ENCODE measurements at regions not wholly inside any gene's neighbourhood (a gene's known extent, or its start where the extent isn't known, plus 50 kb on each side); places are given as distances from the start of the nearest gene placed in this dataset.

GRCh38 chr5:125578551-125578950 lies 832.1 kb upstream of the ZNF608 start:
- no peaks in the 10 kb centered on the region for H3K27me3 ChIP-seq (ENCODE audit: control insufficient read depth in 2 of 2, insufficient read depth in 2 of 2, low read length in 2 of 2)
- Mint-ChIP-seq H3K4me3 (no peak overlapping the region), H3K27me3 (no peaks in the 10 kb centered on the region), H3K9me3 (peaks cover 0 to 13% (median 2%) of the 10 kb centered on the region in 11 donors), H3K27ac (no peak overlapping the region), H3K36me3 (no peaks in the 10 kb centered on the region), H3K4me1 (no peaks in the 10 kb centered on the region)
- CTCF ChIA-PET, result no interaction called here
- H3K4me3 ChIP-seq (ENCODE audit: low read length), result no peak overlapping the region
- H3K4me1 ChIP-seq (ENCODE audit: control insufficient read depth in 2 of 2, insufficient read depth in 2 of 2, low read length in 2 of 2), result no peaks in the 10 kb centered on the region
- H3K9me3 ChIP-seq (ENCODE audit: control insufficient read depth in 2 of 3, low read length in 3 of 3), result no peaks in the 10 kb centered on the region
- intact Hi-C loops (cut with micrococcal nuclease), result no loop called here
- ATAC-seq, result no peak
- H3K36me3 ChIP-seq (ENCODE audit: control insufficient read depth in 2 of 3, insufficient read depth in 3 of 3, low read length in 3 of 3), result no peaks in the 10 kb centered on the region
- H3K27ac ChIP-seq (ENCODE audit: low read depth, low read length), result no peak overlapping the region
- POLR2A ChIA-PET, result no interaction called here
- DNase-seq, result no peak

GRCh38 chr5:125579182-125579581 lies 832.7 kb upstream of the ZNF608 start:
- Mint-ChIP-seq H3K4me1 (no peaks in the 10 kb centered on the region), H3K36me3 (no peaks in the 10 kb centered on the region), H3K27ac (no peak overlapping the region), H3K4me3 (no peak overlapping the region), H3K27me3 (no peaks in the 10 kb centered on the region), H3K9me3 (peaks cover 0 to 13% (median 2%) of the 10 kb centered on the region in 11 donors)
- ChIA-PET CTCF (no interaction called here), POLR2A (no interaction called here)
- Histone ChIP-seq H3K4me1 (ENCODE audit: control insufficient read depth in 2 of 2, insufficient read depth in 2 of 2, low read length in 2 of 2) (no peaks in the 10 kb centered on the region), H3K27me3 (ENCODE audit: control insufficient read depth in 2 of 2, insufficient read depth in 2 of 2, low read length in 2 of 2) (no peaks in the 10 kb centered on the region), H3K27ac (ENCODE audit: low read depth, low read length) (no peak overlapping the region), H3K9me3 (ENCODE audit: control insufficient read depth in 2 of 3, low read length in 3 of 3) (no peaks in the 10 kb centered on the region), H3K36me3 (ENCODE audit: control insufficient read depth in 2 of 3, insufficient read depth in 3 of 3, low read length in 3 of 3) (no peaks in the 10 kb centered on the region), H3K4me3 (ENCODE audit: low read length) (no peak overlapping the region)
- ATAC-seq, result no peak
- DNase-seq, result no peak
- intact Hi-C loops (cut with micrococcal nuclease), result no loop called here

- peaks cover 0 to 13% (median 2%) of the 10 kb centered on the region in 11 donors for H3K9me3 Mint-ChIP-seq
- Histone ChIP-seq H3K9me3 (ENCODE audit: control insufficient read depth in 2 of 3, low read length in 3 of 3) (no peaks in the 10 kb centered on the region), H3K27me3 (ENCODE audit: control insufficient read depth in 2 of 2, insufficient read depth in 2 of 2, low read length in 2 of 2) (no peaks in the 10 kb centered on the region), H3K27ac (ENCODE audit: low read depth, low read length) (no peak overlapping the region), H3K4me3 (ENCODE audit: low read length) (no peak overlapping the region), H3K4me1 (ENCODE audit: control insufficient read depth in 2 of 2, insufficient read depth in 2 of 2, low read length in 2 of 2) (no peaks in the 10 kb centered on the region), H3K36me3 (ENCODE audit: control insufficient read depth in 2 of 3, insufficient read depth in 3 of 3, low read length in 3 of 3) (no peaks in the 10 kb centered on the region)
- H3K4me3 Mint-ChIP-seq, result no peak overlapping the region
- H3K4me1 Mint-ChIP-seq, result no peaks in the 10 kb centered on the region
- ChIA-PET POLR2A (no interaction called here), CTCF (no interaction called here)
- no peaks in the 10 kb centered on the region for H3K36me3 Mint-ChIP-seq
- no peak for ATAC-seq
- no peaks in the 10 kb centered on the region for H3K27me3 Mint-ChIP-seq
- no peak overlapping the region for H3K27ac Mint-ChIP-seq
- no peak for DNase-seq
- intact Hi-C loops (cut with micrococcal nuclease), result no loop called here
These were observed 834.9 kb upstream of the ZNF608 start for GRCh38 chr5:125581311-125581710.

GRCh38 chr5:125582352-125582751 lies 835.9 kb upstream of the ZNF608 start:
- Histone ChIP-seq H3K9me3 (ENCODE audit: control insufficient read depth in 2 of 3, low read length in 3 of 3) (no peaks in the 10 kb centered on the region), H3K27ac (ENCODE audit: low read depth, low read length) (no peak overlapping the region), H3K4me3 (ENCODE audit: low read length) (no peak overlapping the region), H3K36me3 (ENCODE audit: control insufficient read depth in 2 of 3, insufficient read depth in 3 of 3, low read length in 3 of 3) (no peaks in the 10 kb centered on the region), H3K27me3 (ENCODE audit: control insufficient read depth in 2 of 2, insufficient read depth in 2 of 2, low read length in 2 of 2) (no peaks in the 10 kb centered on the region), H3K4me1 (ENCODE audit: control insufficient read depth in 2 of 2, insufficient read depth in 2 of 2, low read length in 2 of 2) (no peaks in the 10 kb centered on the region)
- CTCF ChIA-PET, result no interaction called here
- Mint-ChIP-seq H3K9me3 (peaks cover 0 to 10% (median 4%) of the 10 kb centered on the region in 11 donors), H3K4me3 (no peak overlapping the region), H3K4me1 (no peaks in the 10 kb centered on the region), H3K27ac (no peak overlapping the region), H3K36me3 (peaks cover 0 to 3% (median 0%) of the 10 kb centered on the region in 5 donors), H3K27me3 (no peaks in the 10 kb centered on the region)
- no peak for DNase-seq
- no peak for ATAC-seq
- POLR2A ChIA-PET, result no interaction called here
- intact Hi-C loops (cut with micrococcal nuclease), result no loop called here

GRCh38 chr5:125583321-125584139 lies 837.1 kb upstream of the ZNF608 start:
- ATAC-seq (no peak), DNase-seq (no peak)
- no peak overlapping the region for H3K27ac ChIP-seq (ENCODE audit: low read depth, low read length)
- H3K27me3 ChIP-seq (ENCODE audit: control insufficient read depth in 2 of 2, insufficient read depth in 2 of 2, low read length in 2 of 2), result no peaks in the 10 kb centered on the region
- no peak overlapping the region for H3K27ac Mint-ChIP-seq
- H3K9me3 Mint-ChIP-seq, result peaks cover 0 to 13% (median 4%) of the 10 kb centered on the region in 11 donors
- no peaks in the 10 kb centered on the region for H3K27me3 Mint-ChIP-seq
- H3K4me1 Mint-ChIP-seq, result no peaks in the 10 kb centered on the region
- H3K9me3 ChIP-seq (ENCODE audit: control insufficient read depth in 2 of 3, low read length in 3 of 3), result no peaks in the 10 kb centered on the region
- no peaks in the 10 kb centered on the region for H3K36me3 ChIP-seq (ENCODE audit: control insufficient read depth in 2 of 3, insufficient read depth in 3 of 3, low read length in 3 of 3)
- H3K36me3 Mint-ChIP-seq, result peaks cover 0 to 3% (median 0%) of the 10 kb centered on the region in 5 donors
- ChIA-PET CTCF (no interaction called here), POLR2A (no interaction called here)
- H3K4me1 ChIP-seq (ENCODE audit: control insufficient read depth in 2 of 2, insufficient read depth in 2 of 2, low read length in 2 of 2), result no peaks in the 10 kb centered on the region
- H3K4me3 ChIP-seq (ENCODE audit: low read length), result no peak overlapping the region
- H3K4me3 Mint-ChIP-seq, result no peak overlapping the region
- intact Hi-C loops (cut with micrococcal nuclease), result no loop called here

- Mint-ChIP-seq H3K36me3 (peaks cover 0 to 3% (median 0%) of the 10 kb centered on the region in 5 donors), H3K27me3 (no peaks in the 10 kb centered on the region), H3K4me1 (no peaks in the 10 kb centered on the region), H3K4me3 (no peak overlapping the region), H3K27ac (no peak overlapping the region), H3K9me3 (peaks cover 0 to 10% (median 4%) of the 10 kb centered on the region in 11 donors)
- Histone ChIP-seq H3K36me3 (ENCODE audit: control insufficient read depth in 2 of 3, insufficient read depth in 3 of 3, low read length in 3 of 3) (no peaks in the 10 kb centered on the region), H3K4me1 (ENCODE audit: control insufficient read depth in 2 of 2, insufficient read depth in 2 of 2, low read length in 2 of 2) (no peaks in the 10 kb centered on the region), H3K27me3 (ENCODE audit: control insufficient read depth in 2 of 2, insufficient read depth in 2 of 2, low read length in 2 of 2) (no peaks in the 10 kb centered on the region), H3K4me3 (ENCODE audit: low read length) (no peak overlapping the region), H3K9me3 (ENCODE audit: control insufficient read depth in 2 of 3, low read length in 3 of 3) (no peaks in the 10 kb centered on the region), H3K27ac (ENCODE audit: low read depth, low read length) (no peak overlapping the region)
- intact Hi-C loops (cut with micrococcal nuclease), result no loop called here
- ATAC-seq (no peak), DNase-seq (no peak)
- ChIA-PET CTCF (no interaction called here), POLR2A (interaction anchor here (0.7 kb wide), 1 partner anchor 23 kb away, joined by 3 read pairs; no protein-coding TSS in a partner anchor)
These were observed 837.7 kb upstream of the ZNF608 start for GRCh38 chr5:125584140-125584520.

- Mint-ChIP-seq H3K4me3 (no peak overlapping the region), H3K36me3 (peaks cover 0 to 3% (median 0%) of the 10 kb centered on the region in 5 donors), H3K27ac (no peak overlapping the region), H3K4me1 (no peaks in the 10 kb centered on the region), H3K9me3 (peaks cover 0 to 12% (median 3%) of the 10 kb centered on the region in 11 donors), H3K27me3 (no peaks in the 10 kb centered on the region)
- Histone ChIP-seq H3K27ac (ENCODE audit: low read depth, low read length) (no peak overlapping the region), H3K9me3 (ENCODE audit: control insufficient read depth in 2 of 3, low read length in 3 of 3) (no peaks in the 10 kb centered on the region), H3K36me3 (ENCODE audit: control insufficient read depth in 2 of 3, insufficient read depth in 3 of 3, low read length in 3 of 3) (no peaks in the 10 kb centered on the region), H3K4me3 (ENCODE audit: low read length) (no peak overlapping the region), H3K27me3 (ENCODE audit: control insufficient read depth in 2 of 2, insufficient read depth in 2 of 2, low read length in 2 of 2) (no peaks in the 10 kb centered on the region), H3K4me1 (ENCODE audit: control insufficient read depth in 2 of 2, insufficient read depth in 2 of 2, low read length in 2 of 2) (no peaks in the 10 kb centered on the region)
- ATAC-seq (no peak), DNase-seq (no peak)
- intact Hi-C loops (cut with micrococcal nuclease), result no loop called here
- CTCF ChIA-PET, result no interaction called here
- POLR2A ChIA-PET, result no interaction called here
These were observed 835.6 kb upstream of the GRAMD2B start for GRCh38 chr5:125587631-125588030.

Measured in naive thymus-derived CD4-positive, alpha-beta T cell (primary cell).